HL-60 (cell line): ENCODE measurements at regions not wholly inside any gene's neighbourhood (a gene's known extent, or its start where the extent isn't known, plus 50 kb on each side); places are given as distances from the start of the nearest gene placed in this dataset.

Experiments
- DNase-seq, 2 experiments: peaks; one replicate each; pipeline ENCODE4 v3.0.0-alpha.2; 2010 to 2020; ENCODE audit warnings: low read depth in 1 of 2, low spot score in 1 of 2
- H3K27ac ChIP-seq: fragments of 250-450 bp; sonication (Bioruptor Pico); replicated peaks from 2 replicates; pipeline ENCODE4 v1.5.1; 2020; ENCODE audit warnings: mild to moderate bottlenecking, moderate library complexity
- H3K27me3 ChIP-seq: fragments of 250-450 bp; sonication (Bioruptor Pico); 2 replicates; pipeline ENCODE4 v1.5.1; 2021; ENCODE audit warnings: mild to moderate bottlenecking, moderate library complexity; ENCODE audit not compliant: insufficient read depth, poor library complexity, severe bottlenecking
- H3K4me3 ChIP-seq: replicated peaks from 2 replicates; pipeline ENCODE4 v1.5.1; 2011; ENCODE audit warnings: mild to moderate bottlenecking, control low read depth, low read length; ENCODE audit not compliant: insufficient read depth
- GABPA ChIP-seq: IDR thresholded peaks from 2 replicates; pipeline ENCODE4 v1.6.1; 2012; ENCODE audit warnings: low read depth
- POLR2AphosphoS5 ChIP-seq: IDR thresholded peaks from 2 replicates; pipeline ENCODE4 v1.6.1; 2012; ENCODE audit warnings: low read depth
- SPI1 ChIP-seq: IDR thresholded peaks from 2 replicates; pipeline ENCODE4 v1.6.1; 2012; ENCODE audit warnings: low read depth, mild to moderate bottlenecking, borderline replicate concordance
- TF ChIP-seq, protein P1 (sequence below): IDR thresholded peaks from 2 replicates; pipeline ENCODE4 v1.6.1; 2012; ENCODE audit warnings: low read depth; ENCODE audit not compliant: insufficient replicate concordance
- TF ChIP-seq, protein P2 (sequence below): IDR thresholded peaks from one replicate; pipeline ENCODE4 v1.5.1; 2011; ENCODE audit warnings: low read length, control low read depth, inconsistent platforms; ENCODE audit not compliant: insufficient read depth

DNA sequence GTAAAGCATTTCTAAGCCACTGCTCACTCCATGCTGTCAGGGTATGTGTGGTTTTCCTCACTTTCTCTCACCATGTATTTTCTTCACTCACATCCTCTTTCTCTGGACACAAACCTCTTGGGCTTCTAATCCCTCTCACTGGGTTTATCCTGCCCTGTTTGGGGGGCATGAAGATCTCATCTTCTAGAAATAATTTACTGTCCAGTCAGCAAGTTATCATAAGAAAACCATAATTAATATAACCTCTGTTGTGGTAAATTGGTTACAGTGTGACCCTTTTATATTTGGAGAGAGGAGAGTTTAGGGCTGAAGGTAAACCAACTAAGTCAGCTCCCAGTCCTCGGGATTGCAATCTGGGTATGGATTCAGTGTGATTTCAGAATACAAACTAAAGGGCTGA, 213.8 kb upstream of the PROX1 start:
- DNase-seq: no peak
- Histone ChIP-seq H3K27me3 (no peaks in the 10 kb centered on the region), H3K27ac (no peak overlapping the region), H3K4me3 (no peak overlapping the region)
- TF ChIP-seq, protein P1, sequence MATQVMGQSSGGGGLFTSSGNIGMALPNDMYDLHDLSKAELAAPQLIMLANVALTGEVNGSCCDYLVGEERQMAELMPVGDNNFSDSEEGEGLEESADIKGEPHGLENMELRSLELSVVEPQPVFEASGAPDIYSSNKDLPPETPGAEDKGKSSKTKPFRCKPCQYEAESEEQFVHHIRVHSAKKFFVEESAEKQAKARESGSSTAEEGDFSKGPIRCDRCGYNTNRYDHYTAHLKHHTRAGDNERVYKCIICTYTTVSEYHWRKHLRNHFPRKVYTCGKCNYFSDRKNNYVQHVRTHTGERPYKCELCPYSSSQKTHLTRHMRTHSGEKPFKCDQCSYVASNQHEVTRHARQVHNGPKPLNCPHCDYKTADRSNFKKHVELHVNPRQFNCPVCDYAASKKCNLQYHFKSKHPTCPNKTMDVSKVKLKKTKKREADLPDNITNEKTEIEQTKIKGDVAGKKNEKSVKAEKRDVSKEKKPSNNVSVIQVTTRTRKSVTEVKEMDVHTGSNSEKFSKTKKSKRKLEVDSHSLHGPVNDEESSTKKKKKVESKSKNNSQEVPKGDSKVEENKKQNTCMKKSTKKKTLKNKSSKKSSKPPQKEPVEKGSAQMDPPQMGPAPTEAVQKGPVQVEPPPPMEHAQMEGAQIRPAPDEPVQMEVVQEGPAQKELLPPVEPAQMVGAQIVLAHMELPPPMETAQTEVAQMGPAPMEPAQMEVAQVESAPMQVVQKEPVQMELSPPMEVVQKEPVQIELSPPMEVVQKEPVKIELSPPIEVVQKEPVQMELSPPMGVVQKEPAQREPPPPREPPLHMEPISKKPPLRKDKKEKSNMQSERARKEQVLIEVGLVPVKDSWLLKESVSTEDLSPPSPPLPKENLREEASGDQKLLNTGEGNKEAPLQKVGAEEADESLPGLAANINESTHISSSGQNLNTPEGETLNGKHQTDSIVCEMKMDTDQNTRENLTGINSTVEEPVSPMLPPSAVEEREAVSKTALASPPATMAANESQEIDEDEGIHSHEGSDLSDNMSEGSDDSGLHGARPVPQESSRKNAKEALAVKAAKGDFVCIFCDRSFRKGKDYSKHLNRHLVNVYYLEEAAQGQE: no peak
- TF ChIP-seq SPI1 (no peak), GABPA (no peak), POLR2AphosphoS5 (no peak)
- TF ChIP-seq, protein P2, sequence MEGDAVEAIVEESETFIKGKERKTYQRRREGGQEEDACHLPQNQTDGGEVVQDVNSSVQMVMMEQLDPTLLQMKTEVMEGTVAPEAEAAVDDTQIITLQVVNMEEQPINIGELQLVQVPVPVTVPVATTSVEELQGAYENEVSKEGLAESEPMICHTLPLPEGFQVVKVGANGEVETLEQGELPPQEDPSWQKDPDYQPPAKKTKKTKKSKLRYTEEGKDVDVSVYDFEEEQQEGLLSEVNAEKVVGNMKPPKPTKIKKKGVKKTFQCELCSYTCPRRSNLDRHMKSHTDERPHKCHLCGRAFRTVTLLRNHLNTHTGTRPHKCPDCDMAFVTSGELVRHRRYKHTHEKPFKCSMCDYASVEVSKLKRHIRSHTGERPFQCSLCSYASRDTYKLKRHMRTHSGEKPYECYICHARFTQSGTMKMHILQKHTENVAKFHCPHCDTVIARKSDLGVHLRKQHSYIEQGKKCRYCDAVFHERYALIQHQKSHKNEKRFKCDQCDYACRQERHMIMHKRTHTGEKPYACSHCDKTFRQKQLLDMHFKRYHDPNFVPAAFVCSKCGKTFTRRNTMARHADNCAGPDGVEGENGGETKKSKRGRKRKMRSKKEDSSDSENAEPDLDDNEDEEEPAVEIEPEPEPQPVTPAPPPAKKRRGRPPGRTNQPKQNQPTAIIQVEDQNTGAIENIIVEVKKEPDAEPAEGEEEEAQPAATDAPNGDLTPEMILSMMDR: no peak

DNA sequence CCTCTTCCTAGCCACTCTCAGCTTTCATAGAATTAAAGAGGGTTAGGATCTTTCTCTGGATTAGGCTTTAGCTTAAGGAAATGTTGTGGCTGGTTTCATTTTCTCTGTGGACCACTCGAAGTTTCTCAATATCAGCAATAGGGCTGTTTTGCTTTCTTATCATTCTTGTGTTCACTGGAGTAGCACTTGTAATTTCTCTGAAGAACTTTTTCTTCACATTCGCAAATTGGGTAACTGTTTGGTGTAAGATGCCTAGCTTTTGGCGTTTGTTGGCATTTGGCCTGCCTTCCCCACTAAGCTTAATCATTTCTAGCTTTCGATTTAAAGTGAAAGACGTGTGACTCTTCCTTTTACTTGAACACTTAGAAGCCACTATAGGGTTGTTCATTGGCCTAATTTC, 210.8 kb upstream of the PROX1 start:
- TF ChIP-seq SPI1: no peak
- no peak for TF ChIP-seq POLR2AphosphoS5
- TF ChIP-seq, protein P1: no peak
- TF ChIP-seq, protein P2: no peak
- TF ChIP-seq GABPA: no peak
- DNase-seq: no peak
- Histone ChIP-seq H3K27me3 (no peaks in the 10 kb centered on the region), H3K4me3 (no peak overlapping the region), H3K27ac (no peak overlapping the region)

DNA sequence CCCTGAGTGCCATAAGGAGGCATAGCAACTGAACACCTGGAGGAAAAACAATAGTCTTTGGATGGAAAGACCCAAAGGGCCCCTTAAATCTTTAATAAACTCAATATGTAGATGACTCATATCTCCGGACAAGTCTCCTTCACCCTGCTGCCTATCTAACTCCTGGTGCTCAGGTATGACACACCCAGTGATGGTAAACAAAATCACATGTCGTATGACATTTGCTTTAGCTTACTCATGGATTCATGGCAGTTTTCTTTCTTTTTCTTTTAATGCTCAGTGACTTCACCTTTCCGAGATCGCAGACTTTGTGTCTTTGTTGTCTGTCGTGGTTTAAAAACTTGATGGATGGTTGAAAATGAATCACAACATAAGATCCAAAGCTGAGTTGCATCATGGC, 208.5 kb upstream of the PROX1 start:
- H3K4me3 ChIP-seq: no peak overlapping the region
- H3K27me3 ChIP-seq: no peaks in the 10 kb centered on the region
- TF ChIP-seq POLR2AphosphoS5 (no peak), GABPA (no peak), SPI1 (no peak)
- TF ChIP-seq, protein P2: no peak
- TF ChIP-seq, protein P1: no peak
- no peak overlapping the region for H3K27ac ChIP-seq
- no peak for DNase-seq
